22Rv1 (cell line): ENCODE measurements at regions not wholly inside any gene's neighbourhood (a gene's known extent, or its start where the extent isn't known, plus 50 kb on each side); places are given as distances from the start of the nearest gene placed in this dataset.

ENCODE experiments used
- H3K27ac ChIP-seq: fragments of 450-650 bp; 2 replicates; pipeline ENCODE4 v1.5.1; 2017
- CTCF ChIP-seq: fragments of 450-650 bp; IDR thresholded peaks from 2 replicates; pipeline ENCODE4 v1.5.1; 2017; ENCODE audit warnings: mild to moderate bottlenecking
- ZFX ChIP-seq: fragments of 450-650 bp; IDR thresholded peaks from 2 replicates; pipeline ENCODE4 v1.6.1; 2017; ENCODE audit warnings: antibody characterized with exemption, borderline replicate concordance

- no peak for TF ChIP-seq CTCF
- TF ChIP-seq ZFX: no peak
- no peak overlapping the region for H3K27ac ChIP-seq
These were observed 134.1 kb downstream of the TEX36 start for GRCh38 chr10:125548878-125549277.

DNA sequence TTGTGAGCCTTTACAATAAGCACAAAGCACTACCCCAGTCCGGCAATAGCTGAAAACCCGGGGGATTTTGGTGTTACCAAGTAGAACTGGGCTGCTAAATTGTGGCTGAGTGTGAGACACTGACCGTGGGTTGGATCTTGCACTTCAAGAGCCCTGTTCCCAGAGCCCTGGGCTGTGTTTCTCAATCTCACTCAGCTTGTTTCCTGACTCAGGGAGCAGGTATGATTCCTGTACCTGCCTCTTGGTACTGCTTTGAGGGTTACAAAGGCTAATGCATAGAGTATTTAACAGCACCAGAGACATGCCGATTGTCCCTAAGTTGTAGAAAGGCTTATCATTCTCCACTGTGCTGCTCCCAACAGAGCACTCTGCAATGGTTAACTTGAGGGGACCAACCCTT lies 134.6 kb downstream of the TEX36 start:
- no peak overlapping the region for H3K27ac ChIP-seq
- TF ChIP-seq CTCF: no peak

GRCh38 chr10:125547010-125547650 lies 135.8 kb downstream of the TEX36 start:
- TF ChIP-seq CTCF: no peak
- no peak for TF ChIP-seq ZFX
- H3K27ac ChIP-seq: no peak overlapping the region

- no peak overlapping the region for H3K27ac ChIP-seq
- TF ChIP-seq CTCF (no peak), ZFX (no peak)
These were observed 139.2 kb downstream of the TEX36 start for GRCh38 chr10:125543796-125544195.

DNA sequence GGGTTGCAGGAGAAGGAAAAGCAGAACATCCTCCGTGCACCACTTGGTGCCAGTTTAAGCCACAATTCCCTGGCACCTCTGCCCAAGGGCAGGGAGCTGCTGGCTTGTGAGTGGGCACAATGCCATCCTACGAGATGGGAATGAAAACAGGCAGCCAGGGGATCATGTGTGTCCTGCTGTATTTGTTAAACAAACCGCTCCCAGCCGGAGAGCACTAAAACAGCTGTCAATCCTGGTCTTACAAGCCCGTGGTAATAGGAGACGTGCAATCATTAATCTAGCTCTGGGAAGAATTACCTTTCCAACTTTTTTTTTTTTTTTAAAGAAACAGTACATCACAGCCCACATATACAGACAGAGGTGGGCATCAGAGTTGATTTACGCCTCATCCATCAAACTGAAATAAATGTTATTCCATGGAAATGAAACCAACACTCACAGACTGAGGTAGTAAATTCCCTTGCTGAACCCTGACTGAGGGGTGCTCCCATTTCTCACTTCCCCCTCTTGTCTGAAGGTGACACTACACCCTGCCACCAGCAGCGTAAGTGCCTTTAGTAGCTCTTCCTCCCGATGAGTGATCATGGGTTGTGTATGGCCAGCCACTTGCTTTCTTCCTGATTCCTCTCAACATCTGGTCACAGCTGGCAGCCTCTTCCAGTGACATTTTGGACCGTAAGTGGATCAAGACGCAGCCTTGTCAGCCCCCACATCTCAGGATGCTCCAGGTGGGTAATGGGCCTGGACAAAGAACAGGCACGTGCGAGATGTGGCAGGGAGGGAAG lies 143.8 kb downstream of the TEX36 start:
- TF ChIP-seq ZFX: no peak
- no peak for TF ChIP-seq CTCF
- H3K27ac ChIP-seq: peak overlapping the region; percentile 43; the same call in 1 of the 2 replicates

DNA sequence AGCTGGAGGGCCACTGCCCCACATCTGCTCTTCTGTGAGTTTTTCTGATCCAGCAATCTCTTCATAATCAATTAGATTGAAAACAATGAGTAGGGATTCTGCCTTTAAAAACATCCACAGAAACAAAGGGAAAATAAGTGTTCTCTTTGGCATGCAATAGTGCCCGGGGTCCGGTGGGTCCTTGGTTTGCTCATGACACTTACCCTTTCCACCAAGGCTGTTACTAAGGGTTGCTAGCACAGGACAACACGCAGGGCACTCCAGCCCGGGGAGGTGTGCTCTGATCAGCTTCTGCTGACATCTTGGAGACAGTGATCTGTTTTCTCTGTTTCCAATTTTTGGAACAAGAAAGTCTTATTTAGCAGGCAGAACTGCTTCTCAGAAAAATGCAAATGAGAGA lies 146.7 kb downstream of the TEX36 start:
- TF ChIP-seq CTCF: no peak
- TF ChIP-seq ZFX: no peak
- H3K27ac ChIP-seq: no peak overlapping the region

GRCh38 chr10:125535559-125535958 lies 147.4 kb downstream of the TEX36 start:
- TF ChIP-seq ZFX: no peak
- no peak for TF ChIP-seq CTCF
- H3K27ac ChIP-seq: no peak overlapping the region
